ENCODE measurements at regions not wholly inside any gene's neighbourhood (a gene's known extent, or its start where the extent isn't known, plus 50 kb on each side); places are given as distances from the start of the nearest gene placed in this dataset.
"Not testable (repeated sequence)": the region's sequence is repeated elsewhere in the genome, so short reads cannot be mapped to it uniquely, and the experiment has no call there.

DNA sequence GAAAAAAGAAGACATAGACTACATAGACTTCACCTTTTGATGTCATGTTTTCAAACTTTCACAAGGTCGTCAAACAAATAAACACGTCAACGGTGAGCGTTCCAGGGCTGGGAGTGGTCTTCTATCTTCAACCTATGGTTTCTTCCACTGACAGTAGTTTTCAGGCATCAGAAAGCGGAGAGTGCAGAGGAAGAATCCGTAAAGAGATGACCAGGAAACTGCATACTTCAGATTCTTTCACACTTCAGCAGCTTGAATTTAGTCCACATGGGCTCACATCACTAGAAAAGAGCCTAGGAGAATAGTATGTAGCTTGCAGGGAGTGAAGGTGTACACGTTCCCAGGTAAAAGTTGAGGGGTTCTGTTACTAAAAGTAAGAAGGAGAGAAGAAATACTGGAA is 58.5 kb downstream of the NPY1R start:
- Mint-ChIP-seq H3K27ac (no peak overlapping the region), H3K9me3 (no peaks in the 10 kb centered on the region), H3K4me1 (no peaks in the 10 kb centered on the region), H3K36me3 (ENCODE audit: low read depth) (no peaks in the 10 kb centered on the region), H3K4me3 (no peak overlapping the region), H3K27me3 (peaks cover 17% of the 10 kb centered on the region)
- ATAC-seq (replicated peaks) = no peak

- H3K9me3 Mint-ChIP-seq = no peaks in the 10 kb centered on the region
- no peak for ATAC-seq (replicated peaks)
- H3K27ac Mint-ChIP-seq = no peak overlapping the region
- no peak overlapping the region for H3K4me3 Mint-ChIP-seq
- no peaks in the 10 kb centered on the region for H3K4me1 Mint-ChIP-seq
- H3K36me3 Mint-ChIP-seq (ENCODE audit: low read depth) = no peaks in the 10 kb centered on the region
- H3K27me3 Mint-ChIP-seq = peaks cover 14% of the 10 kb centered on the region
Measured at GRCh38 chr4:163273203-163273602, 59.2 kb downstream of the NPY1R start.

DNA sequence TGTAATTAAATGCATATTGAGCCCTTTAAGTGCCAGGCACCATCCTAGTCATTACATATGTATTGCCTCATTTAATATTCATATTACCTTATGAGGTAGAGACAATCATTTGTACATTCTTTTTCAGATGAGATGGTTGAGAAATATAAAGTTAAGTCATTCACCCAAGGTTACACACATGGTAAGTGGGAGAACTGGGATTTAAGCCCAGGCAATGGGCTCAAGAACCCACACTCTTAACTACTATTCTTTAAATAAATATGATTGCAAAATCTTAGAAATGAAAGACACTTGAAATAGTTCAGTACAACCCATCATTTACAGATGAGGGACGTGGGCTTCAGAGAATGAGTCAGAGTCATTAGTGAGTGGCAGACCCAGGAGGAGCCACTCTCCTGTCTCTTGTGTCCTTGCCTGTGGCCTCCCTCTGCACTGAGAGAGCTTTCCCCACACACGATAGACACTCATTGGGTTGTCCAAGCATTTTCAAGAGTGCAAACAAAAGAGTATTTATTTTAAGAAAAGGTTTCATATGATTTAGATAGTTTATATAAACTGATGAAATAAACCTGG is 60.8 kb downstream of the NPY1R start:
- H3K36me3 Mint-ChIP-seq (ENCODE audit: low read depth) = no peaks in the 10 kb centered on the region
- no peaks in the 10 kb centered on the region for H3K9me3 Mint-ChIP-seq
- no peak overlapping the region for H3K27ac Mint-ChIP-seq
- no peak for ATAC-seq (replicated peaks)
- H3K27me3 Mint-ChIP-seq = peaks cover 10% of the 10 kb centered on the region
- no peak overlapping the region for H3K4me3 Mint-ChIP-seq
- H3K4me1 Mint-ChIP-seq = no peaks in the 10 kb centered on the region

DNA sequence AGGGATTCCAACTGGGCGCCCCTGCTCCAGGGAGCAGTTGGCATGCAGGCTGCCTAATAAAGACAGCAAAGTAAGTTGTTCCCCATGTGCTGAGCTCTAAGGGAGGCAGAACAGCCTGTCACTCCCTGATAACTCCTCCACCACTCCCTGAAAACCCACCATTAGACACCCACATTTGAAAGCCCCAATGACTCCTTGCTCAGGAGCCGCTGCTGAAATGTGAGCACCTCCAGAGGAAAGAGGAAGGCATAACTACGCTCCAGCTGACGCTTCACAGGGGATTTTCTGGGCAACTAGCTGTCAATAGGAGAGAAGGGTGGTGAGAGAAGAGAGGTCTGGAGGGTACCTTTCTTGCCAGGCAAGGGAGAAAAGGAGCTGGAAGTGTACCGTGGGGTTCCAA is 62.5 kb downstream of the NPY1R start:
- H3K9me3 Mint-ChIP-seq = peaks cover 4% of the 10 kb centered on the region
- no peaks in the 10 kb centered on the region for H3K4me1 Mint-ChIP-seq
- ATAC-seq (replicated peaks) = no peak
- peaks cover 14% of the 10 kb centered on the region for H3K27me3 Mint-ChIP-seq
- no peak overlapping the region for H3K27ac Mint-ChIP-seq
- H3K4me3 Mint-ChIP-seq = no peak overlapping the region
- no peaks in the 10 kb centered on the region for H3K36me3 Mint-ChIP-seq (ENCODE audit: low read depth)

- Mint-ChIP-seq H3K27ac (no peak overlapping the region), H3K9me3 (peaks cover 4% of the 10 kb centered on the region), H3K27me3 (peaks cover 12% of the 10 kb centered on the region), H3K36me3 (ENCODE audit: low read depth) (no peaks in the 10 kb centered on the region), H3K4me3 (no peak overlapping the region), H3K4me1 (no peaks in the 10 kb centered on the region)
- ATAC-seq (replicated peaks) = no peak
Measured at GRCh38 chr4:163269166-163269565, 63.2 kb downstream of the NPY1R start.

DNA sequence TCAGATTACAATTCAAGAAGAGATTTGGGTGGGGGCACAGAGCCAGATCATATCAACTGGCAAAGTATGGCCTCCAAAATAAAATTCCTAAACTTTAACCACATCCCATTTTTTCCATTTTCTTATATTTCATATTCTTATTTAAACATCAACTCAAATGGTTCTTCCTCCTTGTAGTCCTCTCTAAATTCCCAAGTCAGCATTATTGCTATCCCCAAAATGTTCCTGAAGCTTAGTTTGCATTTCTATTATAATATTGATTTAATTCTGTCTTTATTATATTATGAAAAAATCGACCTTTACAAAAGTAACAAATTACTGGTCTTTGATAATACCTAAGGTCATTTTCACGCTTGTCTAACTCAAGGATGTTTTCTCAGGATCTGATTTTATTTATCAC is 67.5 kb downstream of the NPY1R start:
- peaks cover 4% of the 10 kb centered on the region for H3K9me3 Mint-ChIP-seq
- no peak overlapping the region for H3K27ac Mint-ChIP-seq
- H3K4me3 Mint-ChIP-seq = no peak overlapping the region
- no peak for ATAC-seq (replicated peaks)
- peaks cover 8% of the 10 kb centered on the region for H3K27me3 Mint-ChIP-seq
- no peaks in the 10 kb centered on the region for H3K4me1 Mint-ChIP-seq
- no peaks in the 10 kb centered on the region for H3K36me3 Mint-ChIP-seq (ENCODE audit: low read depth)

- peaks cover 4% of the 10 kb centered on the region for H3K9me3 Mint-ChIP-seq
- H3K4me1 Mint-ChIP-seq = no peaks in the 10 kb centered on the region
- ATAC-seq (replicated peaks) = no peak
- H3K27me3 Mint-ChIP-seq = peaks cover 8% of the 10 kb centered on the region
- no peak overlapping the region for H3K4me3 Mint-ChIP-seq
- H3K36me3 Mint-ChIP-seq (ENCODE audit: low read depth) = no peaks in the 10 kb centered on the region
- H3K27ac Mint-ChIP-seq = no peak overlapping the region
Measured at GRCh38 chr4:163263606-163264005, 68.8 kb downstream of the NPY1R start.

- Mint-ChIP-seq H3K4me1 (no peaks in the 10 kb centered on the region), H3K9me3 (no peaks in the 10 kb centered on the region), H3K36me3 (ENCODE audit: low read depth) (no peaks in the 10 kb centered on the region), H3K4me3 (no peak overlapping the region), H3K27ac (no peak overlapping the region), H3K27me3 (peaks cover 9% of the 10 kb centered on the region)
- no peak for ATAC-seq (replicated peaks)
Measured at GRCh38 chr4:163256680-163257343, 75.6 kb downstream of the NPY1R start.

DNA sequence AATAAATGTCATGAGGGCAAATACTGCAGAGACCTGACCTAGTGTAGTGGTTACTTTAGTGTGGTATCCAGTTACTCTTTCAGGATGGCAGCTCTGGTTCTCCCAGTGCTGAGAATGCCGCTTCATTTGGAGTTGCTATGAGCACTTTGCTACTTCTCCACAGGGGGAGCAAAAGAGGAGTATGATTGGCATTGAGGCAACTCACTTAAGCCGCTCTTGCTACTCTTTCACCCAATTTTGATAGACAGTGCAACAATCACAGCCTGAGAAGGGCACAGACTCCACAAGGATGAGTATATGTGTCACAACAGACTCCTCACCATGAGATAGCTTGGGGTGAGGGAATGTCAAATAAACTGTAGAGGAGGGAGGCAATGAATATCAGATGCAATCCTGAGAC is 81.2 kb downstream of the NPY1R start:
- Mint-ChIP-seq H3K9me3 (peaks cover 4% of the 10 kb centered on the region), H3K27ac (no peak overlapping the region), H3K27me3 (peaks cover 11% of the 10 kb centered on the region), H3K4me3 (no peak overlapping the region), H3K4me1 (no peaks in the 10 kb centered on the region), H3K36me3 (ENCODE audit: low read depth) (no peaks in the 10 kb centered on the region)
- ATAC-seq (replicated peaks) = no peak

DNA sequence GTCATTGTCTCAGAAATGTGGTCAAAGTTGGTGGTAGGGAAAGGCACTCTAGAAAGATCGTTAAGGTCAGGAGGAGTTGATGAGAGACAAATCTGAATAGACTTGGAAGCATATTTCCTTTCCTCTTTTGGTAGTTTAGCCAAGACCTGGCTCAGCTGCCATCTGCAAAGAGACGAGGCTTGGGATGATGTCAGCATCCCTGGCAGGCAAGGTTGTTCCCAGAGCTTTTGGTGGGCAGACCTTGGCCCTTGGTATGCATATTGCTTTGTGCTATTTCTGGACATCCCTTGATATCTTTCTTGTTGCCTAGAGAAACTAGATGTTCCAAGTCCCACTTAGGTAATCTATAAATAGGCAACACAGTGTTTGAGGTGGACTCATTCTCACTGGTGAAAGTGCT is 82.4 kb upstream of the NAF1 start:
- no peaks in the 10 kb centered on the region for H3K4me1 Mint-ChIP-seq
- H3K27ac Mint-ChIP-seq = no peak overlapping the region
- ATAC-seq (replicated peaks) = no peak
- no peaks in the 10 kb centered on the region for H3K36me3 Mint-ChIP-seq (ENCODE audit: low read depth)
- peaks cover 4% of the 10 kb centered on the region for H3K9me3 Mint-ChIP-seq
- H3K4me3 Mint-ChIP-seq = no peak overlapping the region
- peaks cover 21% of the 10 kb centered on the region for H3K27me3 Mint-ChIP-seq

DNA sequence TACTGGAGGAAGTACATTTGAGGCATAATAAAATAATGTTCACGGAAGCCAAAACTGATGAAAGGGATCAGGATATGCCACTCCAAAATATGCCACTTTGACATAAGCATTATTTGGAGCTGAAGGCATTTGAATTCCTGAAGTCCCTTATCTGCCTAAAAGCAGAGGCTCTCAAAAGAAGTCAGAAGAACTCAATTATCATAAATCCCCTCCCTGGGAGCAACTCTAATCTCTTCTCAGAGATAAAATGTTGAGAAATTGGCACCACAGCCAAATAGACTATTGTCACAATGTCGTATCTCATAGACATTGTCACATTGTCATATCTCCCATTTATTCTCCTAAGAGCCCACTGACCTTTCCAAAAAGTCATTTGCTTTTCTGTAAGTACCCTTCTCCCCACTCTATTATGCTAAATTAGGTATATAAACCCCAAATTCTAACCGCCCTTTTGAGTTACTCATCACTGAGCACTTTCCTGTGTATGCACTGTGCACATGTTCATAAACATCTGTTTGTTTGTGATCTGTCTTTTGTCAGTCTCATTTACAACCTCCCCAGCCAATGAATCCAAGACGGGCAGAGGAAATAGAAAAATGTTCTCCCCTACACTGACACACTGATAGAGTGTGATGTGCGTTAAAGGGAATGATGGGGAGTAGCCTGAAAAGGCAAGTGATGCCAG is 78.5 kb upstream of the NAF1 start:
- H3K9me3 Mint-ChIP-seq = peaks cover 4% of the 10 kb centered on the region

GRCh38 chr4:163243297-163243981 is 76.7 kb upstream of the NAF1 start:
- Mint-ChIP-seq H3K27me3 (peaks cover 33% of the 10 kb centered on the region), H3K4me3 (no peak overlapping the region), H3K9me3 (no peaks in the 10 kb centered on the region), H3K36me3 (ENCODE audit: low read depth) (no peaks in the 10 kb centered on the region), H3K4me1 (no peaks in the 10 kb centered on the region), H3K27ac (no peak overlapping the region)
- ATAC-seq (replicated peaks) = peak; percentile 31

More for the DNA sequence above, 78.5 kb upstream of the NAF1 start:
- H3K4me1 Mint-ChIP-seq = no peaks in the 10 kb centered on the region
- no peak overlapping the region for H3K27ac Mint-ChIP-seq
- no peak for ATAC-seq (replicated peaks)
- peaks cover 31% of the 10 kb centered on the region for H3K27me3 Mint-ChIP-seq
- no peaks in the 10 kb centered on the region for H3K36me3 Mint-ChIP-seq (ENCODE audit: low read depth)
- H3K4me3 Mint-ChIP-seq = no peak overlapping the region

DNA sequence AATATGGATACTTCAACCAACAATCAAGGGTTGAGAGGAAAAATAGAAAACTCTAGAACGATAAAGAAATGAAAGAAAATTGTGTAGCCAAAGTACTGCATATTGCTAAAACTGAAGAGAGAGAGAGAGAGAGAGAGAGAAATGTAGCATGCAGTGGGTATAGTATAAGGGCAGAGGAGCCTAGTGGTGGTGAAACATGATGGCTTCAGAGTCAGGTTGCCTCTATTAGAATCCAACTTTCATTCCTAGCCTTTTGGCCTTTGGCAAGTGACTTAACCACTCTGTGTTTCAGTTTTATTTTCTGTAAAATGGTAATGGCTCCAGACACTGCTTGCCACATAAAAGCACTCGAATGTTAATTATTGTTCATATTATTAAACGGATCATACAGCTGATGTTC is 71.2 kb upstream of the NAF1 start:
- Mint-ChIP-seq H3K36me3 (ENCODE audit: low read depth) (no peaks in the 10 kb centered on the region), H3K4me1 (no peaks in the 10 kb centered on the region), H3K9me3 (peaks cover 8% of the 10 kb centered on the region), H3K4me3 (no peak overlapping the region), H3K27ac (no peak overlapping the region), H3K27me3 (peaks cover 19% of the 10 kb centered on the region)
- ATAC-seq (replicated peaks) = no peak

DNA sequence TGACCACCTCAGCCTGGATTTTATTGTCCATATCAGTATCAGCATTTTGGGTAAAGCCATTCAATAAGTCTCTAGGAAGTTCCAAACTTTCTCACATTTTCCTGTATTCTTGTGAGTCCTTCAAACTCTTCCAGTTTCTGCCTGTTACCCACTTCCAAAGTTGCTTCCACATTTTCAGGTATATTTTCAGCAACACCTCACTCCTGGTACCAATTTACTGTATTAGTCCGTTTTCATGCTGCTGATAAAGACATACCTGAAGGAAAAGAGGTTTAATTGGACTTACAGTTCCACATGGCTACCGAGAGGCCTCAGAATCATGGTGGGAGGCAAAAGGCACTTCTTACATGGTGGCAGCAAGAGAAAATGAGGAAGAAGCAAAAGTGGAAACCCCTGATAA is 69.7 kb upstream of the NAF1 start:
- not testable (repeated sequence) for H3K9me3 Mint-ChIP-seq; ATAC-seq (replicated peaks); H3K4me1 Mint-ChIP-seq; H3K36me3 Mint-ChIP-seq (ENCODE audit: low read depth); H3K4me3 Mint-ChIP-seq; H3K27ac Mint-ChIP-seq
- H3K27me3 Mint-ChIP-seq = peaks cover 12% of the 10 kb centered on the region

- H3K27ac Mint-ChIP-seq = no peak overlapping the region
- peaks cover 8% of the 10 kb centered on the region for H3K27me3 Mint-ChIP-seq
- no peaks in the 10 kb centered on the region for H3K36me3 Mint-ChIP-seq (ENCODE audit: low read depth)
- no peaks in the 10 kb centered on the region for H3K4me1 Mint-ChIP-seq
- no peak for ATAC-seq (replicated peaks)
- H3K4me3 Mint-ChIP-seq = no peak overlapping the region
- peaks cover 11% of the 10 kb centered on the region for H3K9me3 Mint-ChIP-seq
Measured at GRCh38 chr4:163233321-163233720, 66.6 kb upstream of the NAF1 start.
